GM18907 (cell line): ENCODE measurements at regions not wholly inside any gene's neighbourhood (a gene's known extent, or its start where the extent isn't known, plus 50 kb on each side); places are given as distances from the start of the nearest gene placed in this dataset.

ENCODE experiments used
- ATAC-seq: cut with Tn5 transposase; IDR thresholded peaks from one replicate; pipeline ENCODE4 v1.9.1; 2021; ENCODE audit warnings: mild to moderate bottlenecking, moderate library complexity; ENCODE audit not compliant: unreplicated experiment

- ATAC-seq = no peak
Measured at GRCh38 chr4:182085051-182085480, 158.1 kb upstream of the TENM3 start.

DNA sequence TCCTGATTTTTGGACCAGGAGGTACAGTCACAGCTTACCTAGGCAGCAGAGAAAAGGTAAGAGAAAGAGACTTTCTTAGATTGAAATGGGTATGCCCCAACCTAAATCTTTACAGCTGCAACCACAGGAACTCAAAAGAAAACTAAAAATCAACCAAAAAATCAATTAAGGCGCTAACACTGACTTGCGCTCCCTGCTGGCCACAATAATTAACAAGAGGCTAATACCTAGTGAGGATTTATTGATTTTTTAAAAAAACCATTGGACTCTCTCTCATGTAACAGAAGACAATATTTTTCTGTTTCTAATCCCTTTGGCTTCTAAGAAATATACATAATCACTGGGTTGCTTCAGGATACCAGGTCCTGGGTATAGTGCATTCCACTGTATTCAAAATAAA lies 153.9 kb upstream of the TENM3 start:
- no peak for ATAC-seq

DNA sequence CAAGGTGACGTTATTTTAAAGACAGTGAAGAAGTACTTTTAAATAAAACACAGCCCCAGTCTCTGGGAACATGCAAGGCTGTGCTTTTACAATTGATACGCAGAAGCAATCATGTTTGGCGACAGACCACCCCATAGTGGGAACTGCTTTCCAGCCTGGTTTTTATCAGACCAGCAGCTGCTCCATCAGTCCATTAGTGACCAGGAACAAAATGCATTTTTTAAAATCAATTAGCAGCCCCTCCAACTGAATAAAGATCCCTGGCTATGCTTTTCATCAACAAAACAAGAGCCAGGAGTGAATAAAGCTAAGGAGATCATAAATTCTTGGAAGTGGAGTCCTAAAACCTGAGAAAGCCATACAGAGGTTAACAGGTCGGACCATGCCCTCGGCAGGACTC lies 153.0 kb upstream of the TENM3 start:
- no peak for ATAC-seq

DNA sequence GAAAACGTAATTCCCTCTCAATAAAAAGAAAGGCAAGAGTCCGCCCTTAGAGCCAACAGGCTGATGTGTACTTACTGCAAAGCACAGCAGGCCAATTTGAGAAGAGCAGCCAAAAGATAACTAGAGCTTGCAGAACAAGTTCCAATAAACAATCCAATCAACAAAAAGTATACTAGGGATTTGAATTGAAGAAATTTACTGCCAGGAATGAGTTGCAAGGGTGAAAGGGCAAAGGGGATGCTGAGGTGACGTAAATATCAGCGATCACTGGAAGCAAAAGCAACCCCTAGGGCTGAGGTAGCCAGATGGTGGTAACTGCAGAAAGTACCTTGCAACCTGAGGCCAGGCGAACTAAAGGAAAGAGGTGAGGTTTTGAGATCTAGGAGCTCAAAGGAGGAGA lies 152.1 kb upstream of the TENM3 start:
- no peak for ATAC-seq

DNA sequence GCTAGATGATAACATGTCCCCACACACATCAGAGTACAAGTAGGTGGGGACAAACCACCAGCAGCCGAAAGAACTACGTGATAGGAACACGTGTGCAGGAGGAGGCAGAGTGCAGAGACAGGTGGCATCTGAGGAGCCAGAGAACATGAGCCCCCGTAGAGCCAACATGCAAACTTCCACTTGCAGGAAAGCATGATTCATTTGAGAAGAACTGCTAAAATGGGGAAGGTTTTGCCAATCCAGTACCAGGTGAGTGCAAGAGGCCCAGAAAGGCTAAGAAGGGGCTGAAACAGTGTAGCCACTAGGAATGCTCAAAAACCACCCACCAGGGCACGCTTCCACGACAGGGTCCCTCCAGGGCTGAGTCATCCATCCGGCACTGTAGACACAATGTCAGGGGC lies 149.8 kb upstream of the TENM3 start:
- ATAC-seq = no peak

DNA sequence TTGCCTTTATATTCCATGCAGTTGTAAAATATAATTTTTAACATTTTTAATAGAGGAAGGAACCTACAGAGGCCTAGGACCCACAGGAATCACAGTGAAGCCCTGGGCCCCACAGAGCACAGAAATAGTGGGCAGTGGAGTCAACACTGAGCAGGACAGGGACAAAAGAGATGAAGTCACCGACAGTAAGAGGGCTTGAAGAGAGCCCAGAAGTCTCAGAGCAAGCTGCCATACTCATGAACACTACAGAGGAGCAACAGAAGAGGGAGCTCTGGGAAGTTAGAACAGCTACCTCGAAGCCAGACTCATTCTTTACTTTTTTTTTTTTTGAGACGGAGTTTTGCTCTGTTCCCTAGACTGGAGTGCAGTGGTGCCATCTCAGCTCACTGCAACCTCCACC lies 149.3 kb upstream of the TENM3 start:
- no peak for ATAC-seq

GRCh38 chr4:182101618-182102017 lies 141.6 kb upstream of the TENM3 start:
- no peak for ATAC-seq

DNA sequence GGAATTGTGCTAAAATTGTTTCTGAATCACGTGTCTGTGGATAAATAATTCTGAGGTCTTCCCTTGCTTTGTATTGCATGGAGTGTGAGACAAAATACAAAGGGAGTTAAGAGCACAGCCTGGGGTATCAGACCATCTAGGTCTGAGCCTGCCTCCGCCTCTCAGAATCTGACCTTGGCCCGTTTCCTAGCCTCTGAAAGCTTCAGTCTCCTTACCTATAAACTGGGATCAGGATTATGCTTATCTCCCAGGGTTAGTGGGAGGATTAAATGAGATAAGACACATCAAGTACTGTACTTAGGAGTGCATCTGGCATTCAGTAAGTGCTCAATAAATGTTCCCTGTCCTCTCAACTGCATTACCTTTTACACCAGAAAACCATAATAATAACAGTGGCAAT lies 140.6 kb upstream of the TENM3 start:
- no peak for ATAC-seq

DNA sequence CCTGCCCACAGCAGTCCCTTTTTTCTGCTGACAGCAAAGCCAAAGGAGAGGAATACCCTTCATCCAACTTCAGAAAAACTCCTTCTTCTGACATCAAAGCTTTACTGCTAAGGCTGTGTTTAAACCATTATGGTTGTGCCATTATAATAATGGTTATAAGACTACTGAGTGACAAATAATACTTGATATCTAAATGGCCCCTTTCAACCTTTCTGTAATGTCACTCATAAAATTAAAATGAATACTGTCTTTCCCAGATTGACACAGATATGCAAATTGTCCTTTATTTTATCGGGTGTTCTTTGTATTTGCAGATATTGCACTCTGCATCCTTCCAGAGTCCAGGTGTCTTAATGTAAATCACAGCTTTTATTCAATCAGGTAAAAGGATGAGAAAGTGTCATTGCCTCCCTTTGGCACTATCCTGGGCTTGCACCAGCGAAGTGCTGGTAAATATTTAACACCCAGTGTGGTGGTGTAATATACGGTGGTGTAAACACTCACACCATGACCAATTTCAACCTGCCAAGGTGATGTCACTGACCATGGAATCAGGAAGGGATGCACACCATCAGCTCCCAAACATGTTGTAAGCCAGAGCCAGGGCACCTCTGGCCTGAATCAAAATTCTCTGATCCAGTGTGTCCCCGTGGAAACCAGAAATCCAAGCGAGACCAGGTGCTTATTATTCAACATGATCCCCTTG lies 139.4 kb upstream of the TENM3 start:
- ATAC-seq = no peak

DNA sequence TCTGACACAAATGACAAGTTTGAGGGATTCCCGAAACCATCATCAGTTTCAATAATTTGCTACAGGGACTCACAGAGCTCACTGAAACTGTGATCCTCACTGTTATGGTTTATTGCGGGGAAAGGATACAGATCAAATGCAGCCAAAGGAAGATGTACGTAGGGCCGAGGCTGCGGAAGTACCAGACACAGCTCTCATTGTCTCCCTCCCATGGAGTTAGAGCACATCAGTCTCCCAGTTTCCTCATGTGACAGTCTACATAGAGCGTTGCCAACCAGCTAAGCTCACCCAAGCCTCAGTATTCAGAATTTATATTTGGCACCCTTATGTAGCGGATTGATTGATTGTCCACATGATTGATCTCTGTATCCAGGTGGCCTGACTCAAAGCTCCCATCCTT lies 137.8 kb upstream of the TENM3 start:
- no peak for ATAC-seq

DNA sequence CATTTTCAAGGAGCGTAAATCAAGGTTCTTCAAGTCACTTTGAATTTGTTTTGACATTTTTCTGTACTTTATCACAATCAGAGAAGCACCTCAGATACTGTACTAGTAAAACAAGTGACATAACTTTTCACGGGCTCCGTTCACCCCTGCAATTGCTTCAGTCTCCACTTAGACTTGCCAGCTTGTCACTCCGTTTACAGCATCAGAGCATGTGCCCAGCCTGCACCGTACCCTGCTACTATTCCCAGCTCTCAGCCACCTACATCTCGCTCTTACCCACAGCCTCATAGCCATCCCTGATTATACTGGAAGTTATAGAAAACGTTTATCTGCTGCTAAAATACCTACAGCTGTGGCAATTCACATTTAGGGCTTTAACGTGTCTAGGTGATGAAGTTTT lies 135.3 kb upstream of the TENM3 start:
- ATAC-seq = no peak

- no peak for ATAC-seq
Measured at GRCh38 chr4:182111586-182111985, 131.6 kb upstream of the TENM3 start.

GRCh38 chr4:182113779-182114178 lies 129.4 kb upstream of the TENM3 start:
- ATAC-seq = no peak

DNA sequence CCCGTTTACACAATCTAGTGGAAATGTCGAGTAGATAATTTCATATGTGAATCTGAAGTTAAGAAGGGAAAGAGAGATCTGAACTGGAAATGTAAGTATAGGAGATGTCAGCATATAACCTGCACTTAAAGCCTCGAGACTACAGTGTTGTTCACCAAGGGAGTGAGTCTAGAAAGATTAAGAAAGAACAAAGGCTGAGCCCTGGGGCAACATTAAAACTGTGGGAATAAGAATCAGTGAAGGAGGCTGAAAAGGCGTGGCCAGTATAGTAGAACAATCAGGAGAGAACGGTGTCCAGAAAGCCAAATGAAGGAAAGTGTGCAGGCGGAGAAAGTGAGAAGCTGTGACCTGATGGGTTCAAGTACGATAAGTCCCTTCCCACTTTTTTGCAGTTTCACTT lies 118.8 kb upstream of the TENM3 start:
- ATAC-seq = no peak

DNA sequence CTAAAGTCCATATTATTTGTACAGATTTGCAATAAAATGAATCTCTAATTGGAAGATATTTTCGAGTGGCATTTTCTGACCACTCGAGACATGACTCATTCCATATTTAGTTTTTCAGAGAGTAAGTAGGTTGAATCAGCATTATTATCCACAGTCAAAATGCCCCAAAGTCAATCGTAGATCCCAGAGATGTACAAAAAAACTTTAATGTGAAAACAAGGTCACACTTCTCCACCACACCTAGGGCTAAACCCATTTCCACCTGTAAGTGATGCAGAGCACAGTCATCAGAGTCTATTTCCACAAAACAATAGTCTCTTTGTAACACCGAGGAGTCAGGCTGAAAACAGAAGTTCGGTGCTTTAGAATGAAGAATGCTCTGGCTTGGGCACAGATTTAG lies 117.1 kb upstream of the TENM3 start:
- ATAC-seq = no peak

- ATAC-seq = no peak
Measured at GRCh38 chr4:182126603-182127002, 116.6 kb upstream of the TENM3 start.

DNA sequence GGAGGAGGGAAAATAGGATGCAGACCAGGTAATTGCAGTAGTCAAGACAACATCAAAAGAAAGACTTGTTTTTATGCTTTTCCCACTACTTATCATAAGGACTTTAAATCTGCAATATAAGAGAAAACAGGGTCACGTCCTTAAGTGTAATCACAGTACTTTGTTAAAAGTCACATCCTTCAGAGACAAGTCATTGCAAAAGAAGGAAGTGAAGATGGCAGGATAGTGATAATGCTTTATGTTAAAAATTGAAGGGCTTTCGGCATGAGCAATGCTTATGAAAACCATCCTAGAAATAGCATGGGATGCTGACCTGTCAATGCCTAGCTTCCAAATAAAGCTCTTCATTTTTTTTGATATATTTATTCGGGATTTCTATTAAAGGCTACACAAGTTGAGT lies 110.2 kb upstream of the TENM3 start:
- ATAC-seq = no peak

DNA sequence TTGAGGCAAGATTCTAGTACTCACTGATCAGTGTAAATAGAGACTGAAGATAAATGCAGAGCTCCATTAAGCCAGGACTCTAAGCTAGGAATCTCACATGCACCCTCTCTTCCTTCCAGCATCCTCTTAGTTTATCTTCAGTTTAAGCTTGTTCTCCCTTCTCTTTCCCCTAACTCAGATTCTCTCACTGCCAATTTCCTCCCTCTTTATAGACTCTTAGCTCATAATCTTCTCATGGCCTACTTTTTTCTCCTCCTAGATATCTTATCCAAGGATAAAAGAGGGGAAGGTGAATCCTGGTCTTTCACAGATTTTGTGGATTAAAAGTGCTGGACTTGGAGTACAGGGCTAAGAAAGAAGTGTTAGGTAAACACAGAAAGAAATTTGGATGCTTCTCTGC lies 108.9 kb upstream of the TENM3 start:
- ATAC-seq = no peak

DNA sequence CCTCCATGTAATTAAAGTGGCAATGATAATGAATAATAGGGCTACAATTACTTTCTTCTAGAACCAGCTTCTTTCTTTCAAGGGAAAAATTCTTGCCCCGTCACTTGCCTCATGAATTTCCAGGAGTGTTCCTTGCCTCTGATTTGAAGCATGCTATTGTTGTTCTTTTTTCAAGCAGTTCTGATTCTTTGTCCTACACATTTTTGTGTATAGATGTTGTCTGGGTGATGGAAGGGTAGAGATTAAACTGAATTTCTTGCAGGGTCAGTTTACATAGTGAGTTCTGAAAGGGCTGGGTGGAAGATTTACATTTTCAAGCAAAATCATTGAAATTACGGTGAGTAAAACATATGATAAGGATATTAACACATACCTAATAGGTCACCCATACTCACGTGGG lies 107.0 kb upstream of the TENM3 start:
- no peak for ATAC-seq

DNA sequence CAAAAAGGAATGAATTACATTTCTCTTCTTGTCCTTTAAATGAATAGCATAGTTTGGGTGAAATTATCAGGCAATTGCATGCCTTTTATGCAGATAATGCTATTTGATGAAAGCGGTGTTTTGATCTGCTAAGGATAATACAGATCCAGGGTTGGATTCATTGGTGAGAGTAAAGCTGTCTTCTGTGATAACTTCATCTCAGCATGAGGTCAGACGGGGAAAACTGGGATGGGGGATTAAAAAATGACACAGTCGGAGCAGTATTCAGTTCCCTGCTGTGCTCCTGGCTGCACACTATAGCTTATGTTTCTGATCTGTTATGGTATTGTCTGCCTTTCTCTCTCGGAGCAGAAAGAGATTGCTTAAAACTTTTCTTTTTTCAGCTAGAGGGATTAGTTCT lies 105.9 kb upstream of the TENM3 start:
- no peak for ATAC-seq

DNA sequence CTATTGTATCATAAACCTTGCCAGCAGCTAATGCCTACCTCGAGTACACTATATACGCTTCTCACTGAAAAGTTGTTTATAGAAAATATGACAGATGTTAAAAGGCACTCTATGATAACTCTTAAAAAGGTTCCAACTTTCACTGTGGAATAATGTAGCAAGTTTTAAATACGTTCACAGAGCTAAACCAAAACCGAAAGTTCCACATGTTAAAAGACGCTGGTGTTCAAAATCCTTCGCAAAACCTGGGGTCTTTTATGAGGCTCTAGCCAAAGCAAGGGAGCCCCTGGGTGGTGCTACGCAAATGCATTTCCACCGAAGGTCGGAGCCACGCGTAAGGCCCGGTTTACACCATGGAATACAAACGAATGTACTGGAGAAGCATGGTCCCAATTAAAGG lies 103.7 kb upstream of the TENM3 start:
- ATAC-seq = no peak

DNA sequence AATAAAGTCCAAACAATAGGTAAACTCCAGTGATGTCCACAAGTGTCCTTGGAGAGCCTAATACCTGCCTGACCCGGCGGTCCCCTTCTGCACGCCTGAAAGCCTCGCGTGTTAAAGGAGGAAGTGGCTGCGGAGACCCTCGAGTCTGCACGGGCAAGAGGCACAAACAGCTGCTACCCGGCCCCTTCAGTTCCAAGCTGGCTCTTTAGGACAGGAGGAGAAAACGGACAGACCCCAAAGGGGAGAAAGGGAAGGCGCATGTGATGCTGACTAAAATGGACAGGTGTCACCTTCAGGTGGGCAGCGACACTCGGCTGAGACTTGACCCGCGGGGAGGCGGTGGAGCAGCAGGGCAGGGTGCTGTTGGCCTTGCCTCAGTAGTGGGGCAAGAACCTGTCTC lies 102.7 kb upstream of the TENM3 start:
- ATAC-seq = no peak

DNA sequence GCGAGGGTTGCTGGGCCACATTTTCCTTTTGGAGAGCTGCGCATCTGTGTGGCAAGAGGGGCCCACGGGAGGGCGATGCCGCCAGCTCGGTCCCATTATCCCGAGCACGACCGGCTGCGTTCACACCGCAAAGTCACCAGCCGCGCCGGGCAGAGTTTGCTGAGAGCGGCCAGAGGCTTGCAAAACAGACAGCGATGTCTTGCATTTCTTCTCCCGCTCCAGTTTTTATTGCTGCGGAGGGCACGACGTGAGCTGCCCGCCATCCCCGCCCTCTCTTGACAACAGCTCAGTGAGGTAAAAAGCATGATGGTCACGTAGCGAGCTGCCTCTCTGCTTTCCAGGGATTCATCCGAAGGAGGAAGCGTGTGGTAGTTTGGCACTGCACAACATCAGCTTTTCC lies 102.1 kb upstream of the TENM3 start:
- ATAC-seq = no peak
